ENCODE measurements at regions not wholly inside any gene's neighbourhood (a gene's known extent, or its start where the extent isn't known, plus 50 kb on each side); places are given as distances from the start of the nearest gene placed in this dataset.

DNA sequence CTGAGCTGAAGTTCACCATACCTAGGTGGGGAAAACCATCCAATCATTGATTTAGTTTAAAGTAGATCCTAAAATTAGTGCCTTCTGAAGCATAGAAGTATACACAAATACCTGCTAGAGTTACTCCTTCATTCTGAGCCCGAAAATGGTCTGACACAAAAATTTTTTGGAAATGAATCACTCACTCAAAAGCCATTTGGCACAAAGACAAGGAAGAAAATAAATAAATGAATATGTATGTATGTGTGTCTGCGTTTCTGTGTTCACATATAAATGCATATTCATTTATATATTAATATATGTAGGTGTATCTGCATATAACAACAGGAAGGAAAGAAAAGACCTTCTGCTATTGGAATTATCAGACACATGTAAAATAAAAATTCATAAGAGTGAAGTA is 614.4 kb upstream of the PCDH9 start:
- Histone ChIP-seq H3K36me3 (ENCODE audit: control insufficient read depth, insufficient read depth, low read length) (no peaks in the 10 kb centered on the region), H3K4me3 (ENCODE audit: low read depth, low read length) (no peak overlapping the region), H3K27me3 (ENCODE audit: control insufficient read depth, insufficient read depth, low read length) (no peaks in the 10 kb centered on the region)
- DNase-seq (ENCODE audit: low read depth), result no peak
- TF ChIP-seq, protein P1, sequence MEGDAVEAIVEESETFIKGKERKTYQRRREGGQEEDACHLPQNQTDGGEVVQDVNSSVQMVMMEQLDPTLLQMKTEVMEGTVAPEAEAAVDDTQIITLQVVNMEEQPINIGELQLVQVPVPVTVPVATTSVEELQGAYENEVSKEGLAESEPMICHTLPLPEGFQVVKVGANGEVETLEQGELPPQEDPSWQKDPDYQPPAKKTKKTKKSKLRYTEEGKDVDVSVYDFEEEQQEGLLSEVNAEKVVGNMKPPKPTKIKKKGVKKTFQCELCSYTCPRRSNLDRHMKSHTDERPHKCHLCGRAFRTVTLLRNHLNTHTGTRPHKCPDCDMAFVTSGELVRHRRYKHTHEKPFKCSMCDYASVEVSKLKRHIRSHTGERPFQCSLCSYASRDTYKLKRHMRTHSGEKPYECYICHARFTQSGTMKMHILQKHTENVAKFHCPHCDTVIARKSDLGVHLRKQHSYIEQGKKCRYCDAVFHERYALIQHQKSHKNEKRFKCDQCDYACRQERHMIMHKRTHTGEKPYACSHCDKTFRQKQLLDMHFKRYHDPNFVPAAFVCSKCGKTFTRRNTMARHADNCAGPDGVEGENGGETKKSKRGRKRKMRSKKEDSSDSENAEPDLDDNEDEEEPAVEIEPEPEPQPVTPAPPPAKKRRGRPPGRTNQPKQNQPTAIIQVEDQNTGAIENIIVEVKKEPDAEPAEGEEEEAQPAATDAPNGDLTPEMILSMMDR (IDR thresholded peaks at IDR 0.05; ENCODE audit: insufficient read depth, low read length, poor library complexity, severe bottlenecking), result no peak

DNA sequence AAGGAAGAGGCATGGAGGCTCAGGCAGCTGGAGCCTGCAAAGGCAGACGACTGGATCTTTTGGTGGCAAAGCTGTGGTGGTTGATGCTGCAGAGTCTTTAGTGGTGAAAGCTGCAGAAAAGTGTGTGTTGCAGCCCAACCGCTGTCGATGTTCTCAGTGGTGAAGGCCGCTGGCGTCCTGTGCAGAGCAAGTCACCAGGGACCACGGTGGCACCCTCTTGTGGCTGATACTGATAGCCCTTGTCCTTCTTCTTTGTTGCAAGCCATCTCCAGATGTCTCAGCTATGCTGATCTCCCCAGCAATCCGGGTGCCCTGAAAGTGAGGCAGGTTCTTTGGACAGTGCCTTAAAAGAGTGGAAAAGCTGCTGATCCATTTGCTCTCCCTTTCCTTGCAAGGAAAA is 610.9 kb upstream of the PCDH9 start:
- Histone ChIP-seq H3K36me3 (ENCODE audit: control insufficient read depth, insufficient read depth, low read length) (no peaks in the 10 kb centered on the region), H3K27me3 (ENCODE audit: control insufficient read depth, insufficient read depth, low read length) (no peaks in the 10 kb centered on the region), H3K4me3 (ENCODE audit: low read depth, low read length) (no peak overlapping the region)
- no peak for DNase-seq (ENCODE audit: low read depth)
- TF ChIP-seq, protein P1 (IDR thresholded peaks at IDR 0.05; ENCODE audit: insufficient read depth, low read length, poor library complexity, severe bottlenecking), result no peak

DNA sequence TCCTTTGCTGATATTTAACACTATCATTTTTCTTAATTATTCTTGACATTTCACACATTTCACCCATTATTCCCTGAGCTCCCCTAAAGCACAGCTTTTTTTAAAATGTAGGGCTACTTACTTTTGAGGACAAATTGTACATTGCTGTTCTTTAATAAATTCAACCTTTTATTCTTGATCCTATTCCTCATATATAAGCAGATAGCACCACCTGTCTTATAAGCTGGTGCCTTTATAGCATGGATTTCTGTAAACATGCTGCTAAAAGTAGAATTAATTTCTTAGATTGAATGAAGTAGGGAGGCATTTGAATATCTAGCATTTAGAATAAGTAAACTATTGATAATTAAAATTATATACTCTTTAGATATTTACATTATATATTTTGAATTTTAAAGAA is 603.4 kb upstream of the PCDH9 start:
- Histone ChIP-seq H3K4me3 (ENCODE audit: low read depth, low read length) (no peak overlapping the region), H3K36me3 (ENCODE audit: control insufficient read depth, insufficient read depth, low read length) (no peaks in the 10 kb centered on the region), H3K27me3 (ENCODE audit: control insufficient read depth, insufficient read depth, low read length) (no peaks in the 10 kb centered on the region)
- TF ChIP-seq, protein P1 (IDR thresholded peaks at IDR 0.05; ENCODE audit: insufficient read depth, low read length, poor library complexity, severe bottlenecking), result no peak
- no peak for DNase-seq (ENCODE audit: low read depth)

DNA sequence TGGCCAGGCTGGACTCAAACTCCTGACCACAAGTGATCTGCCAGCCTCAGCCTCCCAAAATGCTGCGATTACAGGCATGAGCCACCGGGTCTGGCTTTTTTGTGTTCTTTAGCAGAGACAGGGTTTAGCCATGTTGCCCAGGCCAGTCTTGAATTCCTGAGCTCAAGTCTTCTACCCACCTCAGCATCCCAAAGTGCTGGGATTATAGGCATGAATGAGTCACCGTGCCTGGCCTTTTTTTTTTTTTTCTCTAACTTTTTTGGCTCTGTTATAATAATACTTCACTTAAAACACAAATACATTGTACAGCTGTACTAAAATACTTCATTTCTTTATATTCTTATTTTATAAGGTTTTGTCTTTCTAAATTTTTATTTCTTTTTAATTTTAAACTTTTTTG is 599.5 kb upstream of the PCDH9 start:
- Histone ChIP-seq H3K4me3 (ENCODE audit: low read depth, low read length) (no peak overlapping the region), H3K27me3 (ENCODE audit: control insufficient read depth, insufficient read depth, low read length) (no peaks in the 10 kb centered on the region), H3K36me3 (ENCODE audit: control insufficient read depth, insufficient read depth, low read length) (no peaks in the 10 kb centered on the region)
- TF ChIP-seq, protein P1 (IDR thresholded peaks at IDR 0.05; ENCODE audit: insufficient read depth, low read length, poor library complexity, severe bottlenecking), result no peak
- no peak for DNase-seq (ENCODE audit: low read depth)

DNA sequence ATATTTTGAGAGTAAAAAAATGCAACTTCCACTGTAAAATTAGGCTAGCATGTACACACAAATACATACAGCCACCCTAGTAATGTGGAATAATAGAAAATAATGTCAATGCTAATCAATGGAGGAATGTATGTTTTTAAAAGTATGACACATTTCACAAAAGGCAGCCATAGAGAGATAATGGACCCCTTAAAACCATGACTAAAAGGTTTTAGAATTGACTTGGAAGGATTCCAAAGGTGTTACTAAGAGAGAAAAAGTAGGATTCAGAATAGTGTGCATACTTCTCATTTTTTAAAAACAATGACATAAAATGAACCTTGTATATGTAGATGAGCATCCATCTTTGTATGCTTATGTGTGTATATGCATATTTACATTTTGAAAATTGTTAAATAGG is 597.9 kb upstream of the PCDH9 start:
- TF ChIP-seq, protein P1 (IDR thresholded peaks at IDR 0.05; ENCODE audit: insufficient read depth, low read length, poor library complexity, severe bottlenecking), result no peak
- no peak for DNase-seq (ENCODE audit: low read depth)

DNA sequence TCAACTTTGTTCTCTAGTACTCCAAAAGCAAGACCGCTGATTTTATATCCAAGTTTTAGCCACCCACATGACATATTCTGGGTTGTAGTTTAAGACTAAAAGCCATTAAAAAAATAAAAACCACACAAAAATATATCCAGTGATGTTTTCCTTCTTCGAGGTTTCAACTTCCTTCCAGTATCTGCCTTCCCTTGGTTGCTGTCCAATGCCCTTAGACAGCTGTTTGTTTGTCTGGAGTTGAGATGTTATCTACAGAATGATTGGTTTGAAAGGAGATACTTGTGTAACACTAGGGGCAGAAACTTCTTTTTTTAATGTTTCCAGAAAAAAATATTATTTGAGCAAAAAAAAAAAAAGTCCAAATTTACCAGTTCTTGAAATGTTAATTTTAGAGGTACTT is 591.5 kb upstream of the PCDH9 start:
- TF ChIP-seq, protein P1 (IDR thresholded peaks at IDR 0.05; ENCODE audit: insufficient read depth, low read length, poor library complexity, severe bottlenecking), result no peak
- H3K4me3 ChIP-seq (ENCODE audit: low read depth, low read length), result no peak overlapping the region
- no peaks in the 10 kb centered on the region for H3K36me3 ChIP-seq (ENCODE audit: control insufficient read depth, insufficient read depth, low read length)
- no peaks in the 10 kb centered on the region for H3K27me3 ChIP-seq (ENCODE audit: control insufficient read depth, insufficient read depth, low read length)
- no peak for DNase-seq (ENCODE audit: low read depth)

More for the DNA sequence above, 597.9 kb upstream of the PCDH9 start:
- no peaks in the 10 kb centered on the region for H3K27me3 ChIP-seq (ENCODE audit: control insufficient read depth, insufficient read depth, low read length)
- H3K4me3 ChIP-seq (ENCODE audit: low read depth, low read length), result no peak overlapping the region
- H3K36me3 ChIP-seq (ENCODE audit: control insufficient read depth, insufficient read depth, low read length), result no peaks in the 10 kb centered on the region
